HG03045 (cell line): ENCODE measurements at regions not wholly inside any gene's neighbourhood (a gene's known extent, or its start where the extent isn't known, plus 50 kb on each side); places are given as distances from the start of the nearest gene placed in this dataset.

Experiments used
- ATAC-seq: cut with Tn5 transposase; IDR thresholded peaks from one replicate; pipeline ENCODE4 v1.9.1; 2021; ENCODE audit warnings: mild to moderate bottlenecking, moderate library complexity; ENCODE audit not compliant: unreplicated experiment

DNA sequence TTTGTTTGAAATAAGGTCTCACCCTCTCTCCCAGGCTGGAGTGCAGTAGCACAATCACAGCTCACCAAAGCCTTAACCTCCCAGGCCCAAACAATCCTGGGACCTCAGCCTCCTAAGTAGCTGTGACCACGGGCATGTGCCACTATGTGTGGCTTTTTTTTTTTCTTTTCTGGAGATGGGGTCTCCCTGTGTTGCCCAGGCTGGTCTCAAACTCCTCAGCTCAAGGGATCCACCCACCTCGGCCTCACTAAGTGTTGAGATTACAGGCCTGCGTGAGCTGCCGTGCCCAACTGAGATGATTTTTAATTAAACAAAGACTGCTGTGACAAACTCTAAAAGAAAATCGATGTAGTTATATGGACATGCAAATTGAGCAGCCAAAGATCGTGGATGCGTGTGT lies 768.4 kb upstream of the ADGRL2 start:
- no peak for ATAC-seq

DNA sequence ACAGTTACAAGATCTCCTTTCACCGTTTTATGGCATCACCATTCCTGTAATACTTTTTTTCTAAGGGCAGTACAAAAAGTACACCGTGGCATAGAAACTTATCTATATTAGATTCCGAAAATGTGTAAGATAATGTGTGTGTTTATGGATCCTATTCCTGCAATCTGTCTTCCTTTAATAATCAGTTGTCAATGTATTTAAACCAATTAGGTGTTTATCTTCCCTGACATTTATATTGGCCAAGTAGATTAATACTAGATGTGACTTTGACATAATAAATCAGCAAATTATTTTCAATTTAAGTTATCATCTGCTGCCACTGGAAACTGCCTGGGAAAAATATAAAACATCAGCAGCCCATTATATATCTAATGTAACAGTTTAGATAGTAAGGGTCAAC lies 770.3 kb upstream of the ADGRL2 start:
- ATAC-seq, result no peak

DNA sequence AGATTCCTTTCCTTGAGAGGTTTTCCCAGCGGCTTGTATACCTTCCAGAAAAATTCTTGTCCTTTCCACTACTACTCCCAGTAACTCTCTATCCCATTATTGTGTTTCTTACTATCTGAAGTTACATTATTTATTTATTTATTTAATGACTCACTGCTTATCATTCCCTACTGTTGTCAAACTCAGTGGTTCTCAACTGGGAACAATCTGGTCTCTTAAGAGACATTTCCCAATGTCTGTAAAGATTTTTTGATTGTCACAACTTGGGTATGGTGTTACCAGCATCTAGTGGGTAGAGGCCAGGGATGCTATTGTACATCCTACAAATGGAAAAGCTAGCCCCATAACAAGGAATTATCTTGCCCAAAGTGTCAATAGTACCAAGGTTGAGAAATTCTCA lies 771.5 kb upstream of the ADGRL2 start:
- ATAC-seq, result no peak

DNA sequence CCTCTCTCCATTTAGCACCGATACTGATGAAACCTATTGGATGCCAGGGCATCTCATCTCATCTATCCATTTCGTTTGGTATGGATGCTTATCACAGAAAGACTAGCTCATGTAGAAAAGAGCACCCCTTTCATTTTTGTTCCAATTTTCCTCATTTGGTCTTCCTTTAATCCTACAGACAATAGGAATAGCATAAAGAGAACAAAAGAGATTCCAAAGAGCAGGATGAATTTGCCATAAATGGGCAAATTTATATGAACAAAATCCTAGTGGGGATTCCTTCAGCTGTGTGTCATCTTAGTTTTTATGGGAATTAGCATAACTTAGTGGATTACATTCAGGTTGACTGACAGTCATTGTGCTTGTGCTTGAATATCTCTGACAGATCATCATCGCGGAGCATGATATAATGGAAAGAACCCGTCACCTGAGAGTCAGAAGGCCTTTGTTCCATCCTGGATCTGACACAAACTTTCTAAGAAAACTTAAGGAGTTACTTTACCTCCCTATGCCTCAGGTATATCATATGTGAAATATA lies 777.5 kb upstream of the ADGRL2 start:
- ATAC-seq, result no peak

DNA sequence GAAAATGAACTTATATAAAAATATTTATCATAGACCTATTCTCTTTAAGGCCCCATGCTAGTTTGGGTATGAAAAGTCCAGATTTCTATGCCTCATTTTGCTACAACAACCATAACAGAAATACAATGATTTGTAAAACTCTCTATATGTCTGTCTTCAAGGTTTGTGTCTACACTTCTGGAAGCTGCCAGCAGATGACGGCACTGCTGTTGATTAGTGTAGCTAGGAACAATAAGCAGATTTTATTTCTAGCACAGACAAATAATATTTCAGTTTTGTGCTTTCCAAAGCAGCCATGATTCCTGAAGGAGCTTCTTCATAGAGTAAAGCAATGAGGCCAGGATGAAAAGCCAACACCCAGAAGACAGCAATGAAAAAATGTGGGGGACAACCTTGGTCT lies 779.6 kb upstream of the ADGRL2 start:
- ATAC-seq, result no peak

DNA sequence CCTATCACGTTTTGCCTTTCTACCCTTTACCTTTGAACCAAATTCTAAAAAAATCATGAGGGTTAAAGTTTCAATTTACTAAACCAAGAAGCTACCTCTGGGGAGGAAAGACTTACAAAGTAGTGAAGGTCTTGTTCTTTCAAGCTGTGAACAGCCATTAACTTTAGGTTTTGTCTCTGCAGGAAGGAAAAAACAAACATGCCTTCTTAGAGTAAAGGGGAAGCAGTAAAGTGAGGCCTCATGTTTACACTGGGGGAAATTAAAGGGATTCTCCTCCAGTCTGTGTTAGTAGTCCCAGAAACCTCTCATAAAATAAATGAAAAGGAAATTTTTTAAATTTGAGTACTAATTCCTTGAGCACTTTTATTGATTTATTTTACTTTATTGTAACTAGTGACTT lies 780.2 kb upstream of the ADGRL2 start:
- no peak for ATAC-seq

DNA sequence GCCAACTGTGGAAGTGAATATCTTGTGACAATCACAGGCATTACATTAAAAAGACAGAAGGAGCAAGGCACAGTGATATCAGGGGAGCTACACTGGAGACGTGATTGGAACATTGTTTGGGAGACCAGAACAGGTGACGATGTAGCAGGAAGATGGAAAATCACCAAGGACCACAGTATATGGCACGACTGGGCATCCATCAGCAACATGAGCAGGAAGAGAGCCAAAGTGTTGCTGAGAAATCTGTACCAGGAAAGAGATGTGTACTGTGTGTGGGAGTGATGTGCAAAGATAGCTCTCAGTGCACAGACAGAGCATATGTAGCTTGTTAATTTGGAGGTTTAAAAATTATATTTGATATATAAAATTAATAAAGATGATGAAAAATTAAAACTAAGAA lies 790.6 kb upstream of the ADGRL2 start:
- no peak for ATAC-seq

DNA sequence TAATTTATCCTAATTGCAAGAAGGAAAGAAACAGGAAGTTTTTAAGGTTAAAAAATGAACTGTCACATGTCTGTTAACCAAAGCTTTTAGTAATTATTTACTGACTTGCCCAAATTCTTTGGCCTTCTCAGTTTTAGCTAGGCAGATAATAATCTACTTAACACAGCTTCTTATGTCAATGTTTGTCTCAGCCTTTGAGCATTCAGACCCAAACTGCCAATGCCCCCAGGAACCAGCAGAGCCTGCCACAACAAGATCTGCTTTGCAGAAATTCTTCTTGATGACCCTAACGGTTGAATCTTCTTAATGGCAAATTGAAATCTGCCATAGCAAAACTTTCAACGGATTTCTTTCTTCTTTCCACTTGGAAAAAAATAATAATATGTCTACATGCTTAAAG lies 792.4 kb upstream of the ADGRL2 start:
- no peak for ATAC-seq

DNA sequence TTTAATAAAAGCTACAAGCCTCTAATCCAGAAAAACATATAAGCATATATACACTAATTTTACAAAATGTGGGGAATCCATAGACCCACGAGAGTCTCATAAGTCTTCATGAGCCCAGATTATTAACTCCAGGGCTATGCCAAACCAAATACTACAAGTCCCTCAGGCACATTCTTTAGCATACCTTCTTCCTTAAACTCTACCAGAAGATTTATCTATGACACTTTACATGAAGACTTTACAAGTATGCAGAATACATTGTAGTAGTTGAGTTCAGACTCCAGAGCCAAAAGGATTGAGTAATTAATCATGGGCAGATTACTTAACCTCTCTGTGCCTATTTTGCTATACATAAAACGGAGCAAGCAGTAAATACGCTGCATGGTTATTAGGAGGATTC lies 793.7 kb upstream of the ADGRL2 start:
- ATAC-seq, result no peak

DNA sequence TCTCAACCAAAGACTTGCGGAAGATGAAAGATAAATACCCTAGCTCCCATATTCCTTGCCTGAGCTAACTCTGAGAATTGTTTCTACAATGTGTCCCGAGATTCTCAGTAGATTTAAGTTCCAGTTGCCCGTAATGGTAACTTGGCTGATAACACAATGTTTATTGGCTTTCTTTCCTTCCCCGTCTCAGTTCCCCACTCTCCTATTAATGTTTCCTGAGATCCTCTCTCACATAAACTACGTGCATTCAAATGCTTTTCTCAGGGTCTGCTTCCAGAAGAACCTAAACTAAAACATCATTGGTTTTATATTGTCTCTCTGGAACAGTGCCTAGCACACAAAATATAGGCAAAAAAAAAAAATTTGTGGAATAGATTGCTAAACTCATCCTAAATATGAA lies 794.2 kb upstream of the ADGRL2 start:
- ATAC-seq, result no peak

DNA sequence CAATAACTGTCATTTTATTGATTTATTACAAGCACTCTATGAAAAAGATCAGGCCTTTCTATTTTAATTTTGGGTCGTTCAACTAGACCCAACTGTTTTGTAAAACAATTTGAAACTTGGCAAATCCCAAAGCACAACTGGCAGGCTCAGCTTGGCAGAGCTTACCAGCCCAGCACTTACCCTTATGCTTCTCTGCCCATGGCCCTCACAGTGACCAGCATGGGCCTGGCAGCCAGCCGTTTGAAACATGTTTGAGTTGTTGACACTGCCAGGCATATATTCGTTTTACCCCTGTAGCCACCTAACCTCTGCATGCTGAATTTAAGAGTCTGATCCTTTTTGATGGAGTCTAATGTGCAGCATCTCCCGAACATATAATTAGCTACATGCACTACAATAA lies 796.7 kb upstream of the ADGRL2 start:
- no peak for ATAC-seq

DNA sequence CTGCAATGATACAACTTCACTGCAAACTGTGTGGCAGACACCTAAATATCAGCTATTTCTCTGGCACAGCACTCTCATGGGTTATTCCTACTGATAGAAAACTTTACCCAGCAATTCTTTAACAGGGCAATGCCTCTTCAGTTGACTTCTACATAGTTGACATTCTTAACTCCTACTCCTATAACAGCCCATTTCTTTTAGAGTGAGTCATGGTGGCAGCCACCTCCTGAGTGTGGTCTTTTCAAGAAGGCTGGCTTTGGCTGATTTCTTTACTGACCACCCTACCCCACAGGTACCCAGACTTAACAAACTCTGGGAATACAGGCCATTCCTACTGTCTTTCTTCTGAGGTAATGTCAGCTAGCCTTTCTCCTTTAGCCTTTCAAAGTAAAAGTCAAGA lies 805.8 kb upstream of the ADGRL2 start:
- ATAC-seq, result no peak

DNA sequence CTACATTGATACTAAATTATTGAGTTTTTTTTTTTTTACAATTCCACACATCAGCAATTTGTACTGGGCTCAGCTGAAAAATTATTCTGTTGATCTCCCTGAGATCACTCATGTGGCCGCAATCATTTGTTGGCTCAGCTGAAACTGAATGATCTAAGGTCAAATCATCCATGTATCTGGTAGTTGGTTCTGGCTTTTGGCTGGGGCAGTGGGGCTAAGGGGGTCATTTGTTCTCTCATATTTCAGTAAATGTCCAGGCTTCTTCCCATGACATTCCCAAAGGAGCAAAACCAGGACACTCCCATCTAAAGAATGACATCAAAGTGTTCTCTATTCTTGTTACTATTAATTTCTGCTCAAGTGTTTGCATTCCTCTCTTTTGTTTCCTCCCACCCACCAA lies 806.7 kb upstream of the ADGRL2 start:
- ATAC-seq, result no peak

DNA sequence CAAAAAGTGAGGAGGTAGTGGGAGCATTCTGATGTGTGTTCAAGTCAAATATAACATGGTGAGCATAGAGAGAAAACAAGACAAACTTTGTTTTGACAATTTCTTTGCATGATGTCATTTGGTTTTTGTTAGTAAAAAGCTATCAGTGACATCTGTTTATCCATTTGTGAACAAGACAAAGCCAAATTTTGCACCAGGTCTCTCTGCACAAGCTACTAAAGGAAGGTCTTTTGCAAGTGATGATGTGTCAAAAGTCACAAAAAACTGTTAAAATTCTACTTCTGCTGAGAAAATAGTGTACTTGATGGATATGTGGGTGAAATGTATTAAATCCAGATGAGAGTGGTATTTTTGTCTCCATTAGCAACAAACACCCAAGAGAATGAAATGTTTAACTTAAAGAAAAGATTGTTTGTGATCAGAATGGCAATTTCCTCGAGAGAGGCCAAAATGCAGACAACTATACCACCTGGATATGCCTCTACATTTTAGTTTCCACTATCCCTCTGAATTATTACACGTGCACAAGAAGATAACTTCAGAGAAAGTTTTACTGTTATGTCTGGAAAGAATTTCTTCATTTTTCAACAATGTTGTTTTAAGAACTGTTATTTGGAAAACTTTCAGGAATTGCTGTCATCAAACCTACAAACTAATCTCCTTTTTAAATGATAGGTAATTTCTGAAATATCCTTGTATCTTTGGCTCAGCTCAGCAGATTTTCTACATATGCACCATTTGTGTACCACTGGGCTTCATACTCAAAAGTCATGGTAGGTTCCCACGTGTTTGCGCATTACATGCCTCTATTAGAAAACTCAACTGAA lies 807.4 kb upstream of the ADGRL2 start:
- no peak for ATAC-seq

DNA sequence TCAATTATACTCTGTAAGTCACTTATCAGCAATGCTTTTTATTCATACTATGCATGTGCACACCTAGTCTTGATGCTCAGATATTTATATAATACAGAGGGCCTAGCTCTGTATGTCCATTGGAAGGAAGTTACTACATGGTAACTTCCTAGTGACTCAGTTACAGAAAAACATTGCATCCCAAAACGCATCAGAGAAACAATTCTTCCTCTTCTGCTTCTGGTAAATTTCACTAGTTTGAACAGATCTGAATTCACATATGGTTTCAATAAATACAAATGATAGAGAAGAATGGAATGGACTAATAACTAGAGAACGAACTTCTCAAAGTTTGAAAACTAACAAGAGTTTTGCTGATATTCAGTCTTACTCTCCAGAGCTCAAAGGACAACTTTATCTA lies 811.3 kb upstream of the ADGRL2 start:
- no peak for ATAC-seq

DNA sequence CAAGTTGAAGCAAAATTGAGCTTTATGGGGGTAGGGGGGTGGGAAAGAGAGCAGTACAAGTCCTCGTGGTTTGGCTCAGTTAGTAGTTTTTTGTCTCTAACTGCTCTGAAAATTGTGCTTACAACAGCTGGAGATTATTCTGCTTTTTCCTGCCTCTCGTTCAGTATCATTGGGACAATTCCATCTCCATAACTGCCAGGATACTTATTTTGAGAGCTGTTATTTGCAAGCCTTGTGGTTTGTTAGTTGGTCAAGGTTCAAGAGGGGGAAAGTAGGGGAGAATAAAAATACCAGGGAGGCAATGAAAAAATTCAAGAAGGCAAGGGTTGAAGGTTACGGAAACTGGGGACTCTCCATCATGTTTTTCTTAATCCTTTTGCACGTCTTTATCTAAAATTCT lies 811.8 kb upstream of the ADGRL2 start:
- no peak for ATAC-seq

DNA sequence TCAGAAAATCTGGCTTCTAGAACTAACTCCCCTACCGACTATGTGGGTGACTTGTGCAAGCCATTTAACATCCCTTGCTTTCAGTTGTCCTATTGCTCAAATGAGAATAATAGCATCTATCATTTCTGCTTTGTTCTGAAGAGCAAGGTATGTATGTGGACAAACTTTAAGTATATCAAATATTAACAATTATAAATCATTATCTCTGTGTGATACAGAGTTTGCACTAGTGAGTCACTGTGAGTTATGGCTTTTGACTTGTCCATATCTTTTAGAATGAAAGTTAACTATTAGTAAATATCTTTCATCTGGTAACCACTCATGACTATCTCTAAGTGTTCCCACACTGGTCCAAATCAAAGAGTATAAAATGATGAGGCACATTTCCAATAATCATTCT lies 812.9 kb upstream of the ADGRL2 start:
- ATAC-seq, result no peak

DNA sequence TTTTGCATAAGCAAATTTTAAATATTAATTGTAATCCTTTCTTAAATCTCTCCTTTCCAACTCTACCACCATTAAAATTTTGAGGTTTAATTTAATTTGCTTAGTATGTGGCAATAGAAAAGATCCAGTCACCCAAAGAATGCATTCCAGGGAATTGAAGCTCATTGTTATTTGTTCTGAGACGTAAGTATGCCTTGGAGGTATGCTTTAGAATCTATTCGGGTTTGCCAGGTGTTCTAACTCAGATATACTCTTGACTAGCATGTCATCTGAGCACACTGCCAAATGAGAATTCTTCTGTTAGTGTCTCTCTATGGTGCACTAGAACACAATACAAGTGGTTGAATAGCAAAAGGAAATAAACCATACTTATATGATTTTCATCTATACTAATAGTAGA lies 813.6 kb upstream of the ADGRL2 start:
- ATAC-seq, result no peak

DNA sequence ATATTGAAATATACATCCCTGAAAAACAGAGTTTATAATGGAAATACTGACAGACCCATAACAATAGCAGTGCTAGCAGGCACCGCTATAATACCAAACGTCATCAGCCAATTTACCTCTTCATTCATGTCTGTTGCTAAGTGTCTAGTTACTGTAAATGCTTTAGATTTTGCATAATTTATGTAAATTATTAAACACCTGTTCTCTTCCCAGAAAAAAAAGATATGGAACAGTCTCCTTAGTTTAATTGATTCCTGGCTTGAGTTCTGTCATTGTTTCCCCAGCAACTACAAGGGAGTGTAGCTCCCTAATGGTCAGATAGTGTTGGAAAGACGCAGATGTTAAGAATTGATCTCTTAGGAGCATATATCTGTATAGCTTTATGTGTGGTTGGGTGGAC lies 817.9 kb upstream of the ADGRL2 start:
- ATAC-seq, result no peak

DNA sequence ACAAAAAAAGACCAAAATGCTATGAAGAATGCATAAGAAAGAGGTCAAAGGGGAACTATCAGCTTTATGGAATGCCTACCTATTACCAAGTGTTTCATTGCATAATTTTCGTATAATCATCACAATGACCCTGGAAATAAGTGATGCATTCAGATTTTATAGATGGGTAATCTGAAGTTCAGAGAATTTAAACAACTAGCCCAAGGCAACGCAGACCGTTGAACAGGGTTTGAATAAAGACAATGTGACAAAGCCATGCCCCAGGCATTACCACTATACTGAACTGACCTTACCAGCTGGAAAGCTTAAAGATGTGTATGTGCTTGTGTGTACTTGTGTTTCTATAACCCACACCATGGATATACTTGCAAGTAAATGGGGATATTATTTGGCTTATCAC lies 827.6 kb upstream of the ADGRL2 start:
- ATAC-seq, result no peak

DNA sequence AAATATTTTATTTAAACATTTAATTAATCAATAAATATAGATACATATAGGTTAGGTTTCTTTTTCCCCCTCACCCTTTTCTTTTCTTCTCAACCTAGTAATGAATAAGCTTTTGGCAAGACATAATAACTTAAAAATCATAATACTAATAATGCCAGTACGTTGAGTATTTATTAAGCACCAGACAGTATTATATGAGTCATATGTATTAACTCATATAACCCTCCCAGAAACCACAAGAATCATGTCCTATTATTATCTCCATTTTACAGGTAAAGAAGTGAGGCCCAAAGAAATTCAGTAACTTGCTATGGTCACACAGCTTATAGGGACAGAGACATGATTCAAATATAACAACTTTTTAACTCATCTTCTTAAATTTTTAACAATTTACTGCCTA lies 834.5 kb upstream of the ADGRL2 start:
- ATAC-seq, result no peak

DNA sequence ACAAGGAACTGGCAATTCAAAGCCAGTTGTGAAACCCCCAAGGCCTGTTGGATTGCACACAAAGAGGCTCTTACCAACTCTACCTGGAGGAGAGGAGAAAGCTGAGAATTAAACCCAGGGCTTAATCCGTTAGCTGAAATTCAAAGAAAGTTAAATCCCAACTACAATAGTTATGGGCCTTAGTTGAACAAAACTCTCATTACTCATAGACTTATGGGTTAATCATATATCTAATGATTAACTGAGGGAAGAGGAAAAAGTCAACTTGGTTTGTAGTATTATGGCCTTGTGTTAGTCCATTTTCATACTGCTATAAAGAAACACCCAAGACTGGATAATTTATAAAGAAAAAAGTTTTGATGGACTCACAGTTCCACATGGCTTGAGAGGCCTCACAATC lies 838.2 kb upstream of the ADGRL2 start:
- no peak for ATAC-seq
